ENCODE measurements at regions not wholly inside any gene's neighbourhood (a gene's known extent, or its start where the extent isn't known, plus 50 kb on each side); places are given as distances from the start of the nearest gene placed in this dataset.

GRCh38 chr12:34384693-34385092, 362.4 kb downstream of the ALG10 start:
- in situ Hi-C loops (cut with MboI; ENCODE audit: low pct_ligation_motif_present in 1 of 4, low pct_unique_long_range_greater_than_20kb in 1 of 4, low sequenced_read_pairs in 3 of 4) (loop anchor here in 1 of 4 donors (25.0 kb wide), 1 partner anchor 97 kb away; no protein-coding TSS in a partner anchor), intact Hi-C loops (cut with DNase I; ENCODE audit: low total_unique reads) (no loop called here)
- no peak overlapping the region for H3K4me3 ChIP-seq
- no peak for TF ChIP-seq POLR2AphosphoS5 (IDR thresholded peaks at IDR 0.05)
- no peak for TF ChIP-seq POLR2A (IDR thresholded peaks at IDR 0.05)
- TF ChIP-seq EP300 (IDR thresholded peaks at IDR 0.05; ENCODE audit: low read depth), result no peak
- TF ChIP-seq CTCF (IDR thresholded peaks at IDR 0.05), result no peak
- no peaks in the 10 kb centered on the region for H3K27me3 ChIP-seq
- no peak overlapping the region for H3K27ac ChIP-seq
- no peaks in the 10 kb centered on the region for H3K36me3 ChIP-seq
- 78% methylated on average over 13 of the region's 13 CpGs; no CpG with 5 or more reads in 1 of the 2 donors for WGBS, 2 donors (ENCODE audit: low coverage in 1 of 2)
- H3K4me1 ChIP-seq, result no peaks in the 10 kb centered on the region
- peaks cover 8 to 17% of the 10 kb centered on the region in 2 donors for H3K9me3 ChIP-seq
- no peak for DNase-seq

GRCh38 chr12:34386016-34386415, 363.7 kb downstream of the ALG10 start:
- intact Hi-C loops (cut with DNase I; ENCODE audit: low total_unique reads), result no loop called here
- H3K4me1 ChIP-seq, result no peaks in the 10 kb centered on the region
- whole genome bisulfite sequencing, 2 donors (ENCODE audit: low coverage in 1 of 2), result 72% methylated on average over 13 of the region's 13 CpGs; no CpG with 5 or more reads in 1 of the 2 donors
- peaks cover 8 to 14% of the 10 kb centered on the region in 2 donors for H3K9me3 ChIP-seq
- in situ Hi-C loops (cut with MboI; ENCODE audit: low pct_ligation_motif_present in 1 of 4, low pct_unique_long_range_greater_than_20kb in 1 of 4, low sequenced_read_pairs in 3 of 4), result loop anchor here in 1 of 4 donors (25.0 kb wide), 1 partner anchor 99 kb away; no protein-coding TSS in a partner anchor
- H3K36me3 ChIP-seq, result no peaks in the 10 kb centered on the region
- DNase-seq, result no peak
- TF ChIP-seq POLR2A (IDR thresholded peaks at IDR 0.05) (no peak), POLR2AphosphoS5 (IDR thresholded peaks at IDR 0.05) (no peak), EP300 (IDR thresholded peaks at IDR 0.05; ENCODE audit: low read depth) (no peak), CTCF (IDR thresholded peaks at IDR 0.05) (no peak)
- H3K4me3 ChIP-seq, result no peak overlapping the region
- H3K27ac ChIP-seq, result no peak overlapping the region
- H3K27me3 ChIP-seq, result no peaks in the 10 kb centered on the region

GRCh38 chr12:34386621-34387255, 364.4 kb downstream of the ALG10 start:
- H3K27me3 ChIP-seq, result no peaks in the 10 kb centered on the region
- H3K36me3 ChIP-seq, result no peaks in the 10 kb centered on the region
- H3K4me1 ChIP-seq, result no peaks in the 10 kb centered on the region
- peaks cover 9 to 10% of the 10 kb centered on the region in 2 donors for H3K9me3 ChIP-seq
- no peak overlapping the region for H3K4me3 ChIP-seq
- no peak for DNase-seq
- intact Hi-C loops (cut with DNase I; ENCODE audit: low total_unique reads), result no loop called here
- H3K27ac ChIP-seq, result no peak overlapping the region
- WGBS, 2 donors (ENCODE audit: low coverage in 1 of 2), result 79% methylated on average over 24 of the region's 24 CpGs; no CpG with 5 or more reads in 1 of the 2 donors
- in situ Hi-C loops (cut with MboI; ENCODE audit: low pct_ligation_motif_present in 1 of 4, low pct_unique_long_range_greater_than_20kb in 1 of 4, low sequenced_read_pairs in 3 of 4), result loop anchor here in 1 of 4 donors (25.0 kb wide), 1 partner anchor 99 kb away; no protein-coding TSS in a partner anchor
- no peak for TF ChIP-seq EP300 (IDR thresholded peaks at IDR 0.05; ENCODE audit: low read depth)
- TF ChIP-seq POLR2AphosphoS5 (IDR thresholded peaks at IDR 0.05), result no peak
- TF ChIP-seq CTCF (IDR thresholded peaks at IDR 0.05), result no peak
- no peak for TF ChIP-seq POLR2A (IDR thresholded peaks at IDR 0.05)

GRCh38 chr12:34387711-34388635, 365.7 kb downstream of the ALG10 start:
- no peaks in the 10 kb centered on the region for H3K4me1 ChIP-seq
- no peak for DNase-seq
- TF ChIP-seq CTCF (IDR thresholded peaks at IDR 0.05) (no peak), POLR2A (IDR thresholded peaks at IDR 0.05) (no peak), POLR2AphosphoS5 (IDR thresholded peaks at IDR 0.05) (no peak), EP300 (IDR thresholded peaks at IDR 0.05; ENCODE audit: low read depth) (no peak)
- H3K9me3 ChIP-seq, result peaks cover 11 to 14% of the 10 kb centered on the region in 2 donors
- no peak overlapping the region for H3K4me3 ChIP-seq
- no peak overlapping the region for H3K27ac ChIP-seq
- H3K36me3 ChIP-seq, result no peaks in the 10 kb centered on the region
- intact Hi-C loops (cut with DNase I; ENCODE audit: low total_unique reads) (no loop called here), in situ Hi-C loops (cut with MboI; ENCODE audit: low pct_ligation_motif_present in 1 of 4, low pct_unique_long_range_greater_than_20kb in 1 of 4, low sequenced_read_pairs in 3 of 4) (loop anchor here in 1 of 4 donors (25.0 kb wide), 1 partner anchor 101 kb away; no protein-coding TSS in a partner anchor)
- 83% methylated on average over 25 of the region's 25 CpGs; no CpG with 5 or more reads in 1 of the 2 donors for WGBS, 2 donors (ENCODE audit: low coverage in 1 of 2)
- H3K27me3 ChIP-seq, result no peaks in the 10 kb centered on the region
